ENCODE measurements at regions not wholly inside any gene's neighbourhood (a gene's known extent, or its start where the extent isn't known, plus 50 kb on each side); places are given as distances from the start of the nearest gene placed in this dataset.

DNA sequence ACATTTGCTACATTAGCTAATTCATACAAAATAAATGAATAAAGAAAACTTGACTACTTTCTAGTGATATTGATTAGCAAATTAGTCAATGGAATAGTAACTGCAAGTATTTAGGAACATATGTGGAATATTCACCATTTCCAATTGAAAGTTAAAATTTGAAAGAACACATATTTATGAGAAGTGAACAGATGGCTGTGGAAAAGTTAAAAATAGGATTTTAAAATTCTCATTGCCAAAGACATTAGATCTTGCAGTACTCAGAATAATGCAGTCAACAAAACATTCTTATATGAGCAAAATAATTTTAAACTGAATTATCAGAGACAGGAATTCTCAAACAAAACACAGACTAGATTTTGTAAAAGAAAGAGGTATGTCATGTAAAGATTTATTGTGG is 613.9 kb upstream of the NOVA1 start:
- TF ChIP-seq CTCF (IDR thresholded peaks at IDR 0.05) (no peak), POLR2A (IDR thresholded peaks at IDR 0.05) (no peak)

Data from heart left ventricle (tissue), 13 donors.